ENCODE measurements at regions not wholly inside any gene's neighbourhood (a gene's known extent, or its start where the extent isn't known, plus 50 kb on each side); places are given as distances from the start of the nearest gene placed in this dataset.

DNA sequence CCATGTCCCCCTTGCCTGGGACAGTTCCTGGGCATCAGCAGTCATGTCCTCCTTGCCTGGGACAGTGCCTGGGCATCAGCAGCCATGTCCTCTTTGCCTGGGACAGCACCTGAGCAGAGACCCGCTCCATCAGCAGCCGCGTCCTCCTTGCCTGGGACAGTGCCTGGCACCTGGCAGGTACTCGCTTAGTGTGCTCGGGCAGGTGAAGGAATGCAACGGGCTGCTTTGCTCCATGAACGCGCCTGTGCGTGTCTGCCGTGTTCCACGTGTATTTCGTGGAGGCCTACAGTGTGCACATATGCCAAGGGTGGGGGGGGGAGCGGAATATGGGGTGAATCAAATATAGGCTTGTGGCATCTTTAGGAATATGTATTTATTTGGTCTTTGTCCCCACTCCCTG lies 1490.7 kb downstream of the TBC1D22A start:
- TF ChIP-seq, protein P1, sequence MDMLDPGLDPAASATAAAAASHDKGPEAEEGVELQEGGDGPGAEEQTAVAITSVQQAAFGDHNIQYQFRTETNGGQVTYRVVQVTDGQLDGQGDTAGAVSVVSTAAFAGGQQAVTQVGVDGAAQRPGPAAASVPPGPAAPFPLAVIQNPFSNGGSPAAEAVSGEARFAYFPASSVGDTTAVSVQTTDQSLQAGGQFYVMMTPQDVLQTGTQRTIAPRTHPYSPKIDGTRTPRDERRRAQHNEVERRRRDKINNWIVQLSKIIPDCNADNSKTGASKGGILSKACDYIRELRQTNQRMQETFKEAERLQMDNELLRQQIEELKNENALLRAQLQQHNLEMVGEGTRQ (IDR thresholded peaks at IDR 0.05; ENCODE audit: low read depth, low read length), result no peak
- TF ChIP-seq, protein P1 (CRISPR knock-in tag; IDR thresholded peaks at IDR 0.05; ENCODE audit: borderline replicate concordance), result no peak
- TF ChIP-seq POLR2AphosphoS2 (IDR thresholded peaks at IDR 0.05; ENCODE audit: low read depth, low read length) (no peak), NFRKB (IDR thresholded peaks at IDR 0.05) (no peak), AGO2 (optimal IDR thresholded peaks at IDR 0.05; ENCODE audit: low read depth, low read length) (no peak), SRSF1 (optimal IDR thresholded peaks at IDR 0.05; ENCODE audit: low read depth, low read length) (no peak), SOX6 (IDR thresholded peaks at IDR 0.05) (no peak), SOX6 (CRISPR knock-in tag; IDR thresholded peaks at IDR 0.05) (no peak)
- TF ChIP-seq, protein P2, sequence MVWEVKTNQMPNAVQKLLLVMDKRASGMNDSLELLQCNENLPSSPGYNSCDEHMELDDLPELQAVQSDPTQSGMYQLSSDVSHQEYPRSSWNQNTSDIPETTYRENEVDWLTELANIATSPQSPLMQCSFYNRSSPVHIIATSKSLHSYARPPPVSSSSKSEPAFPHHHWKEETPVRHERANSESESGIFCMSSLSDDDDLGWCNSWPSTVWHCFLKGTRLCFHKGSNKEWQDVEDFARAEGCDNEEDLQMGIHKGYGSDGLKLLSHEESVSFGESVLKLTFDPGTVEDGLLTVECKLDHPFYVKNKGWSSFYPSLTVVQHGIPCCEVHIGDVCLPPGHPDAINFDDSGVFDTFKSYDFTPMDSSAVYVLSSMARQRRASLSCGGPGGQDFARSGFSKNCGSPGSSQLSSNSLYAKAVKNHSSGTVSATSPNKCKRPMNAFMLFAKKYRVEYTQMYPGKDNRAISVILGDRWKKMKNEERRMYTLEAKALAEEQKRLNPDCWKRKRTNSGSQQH (CRISPR knock-in tag; IDR thresholded peaks at IDR 0.05; ENCODE audit: low read depth), result no peak
- TF ChIP-seq, protein P3, sequence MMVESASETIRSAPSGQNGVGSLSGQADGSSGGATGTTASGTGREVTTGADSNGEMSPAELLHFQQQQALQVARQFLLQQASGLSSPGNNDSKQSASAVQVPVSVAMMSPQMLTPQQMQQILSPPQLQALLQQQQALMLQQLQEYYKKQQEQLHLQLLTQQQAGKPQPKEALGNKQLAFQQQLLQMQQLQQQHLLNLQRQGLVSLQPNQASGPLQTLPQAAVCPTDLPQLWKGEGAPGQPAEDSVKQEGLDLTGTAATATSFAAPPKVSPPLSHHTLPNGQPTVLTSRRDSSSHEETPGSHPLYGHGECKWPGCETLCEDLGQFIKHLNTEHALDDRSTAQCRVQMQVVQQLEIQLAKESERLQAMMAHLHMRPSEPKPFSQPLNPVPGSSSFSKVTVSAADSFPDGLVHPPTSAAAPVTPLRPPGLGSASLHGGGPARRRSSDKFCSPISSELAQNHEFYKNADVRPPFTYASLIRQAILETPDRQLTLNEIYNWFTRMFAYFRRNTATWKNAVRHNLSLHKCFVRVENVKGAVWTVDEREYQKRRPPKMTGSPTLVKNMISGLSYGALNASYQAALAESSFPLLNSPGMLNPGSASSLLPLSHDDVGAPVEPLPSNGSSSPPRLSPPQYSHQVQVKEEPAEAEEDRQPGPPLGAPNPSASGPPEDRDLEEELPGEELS (CRISPR knock-in tag; IDR thresholded peaks at IDR 0.05), result no peak
- TF ChIP-seq, protein P4, sequence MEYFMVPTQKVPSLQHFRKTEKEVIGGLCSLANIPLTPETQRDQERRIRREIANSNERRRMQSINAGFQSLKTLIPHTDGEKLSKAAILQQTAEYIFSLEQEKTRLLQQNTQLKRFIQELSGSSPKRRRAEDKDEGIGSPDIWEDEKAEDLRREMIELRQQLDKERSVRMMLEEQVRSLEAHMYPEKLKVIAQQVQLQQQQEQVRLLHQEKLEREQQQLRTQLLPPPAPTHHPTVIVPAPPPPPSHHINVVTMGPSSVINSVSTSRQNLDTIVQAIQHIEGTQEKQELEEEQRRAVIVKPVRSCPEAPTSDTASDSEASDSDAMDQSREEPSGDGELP (IDR thresholded peaks at IDR 0.05; ENCODE audit: borderline replicate concordance, low read depth), result no peak
- TF ChIP-seq, protein P5, sequence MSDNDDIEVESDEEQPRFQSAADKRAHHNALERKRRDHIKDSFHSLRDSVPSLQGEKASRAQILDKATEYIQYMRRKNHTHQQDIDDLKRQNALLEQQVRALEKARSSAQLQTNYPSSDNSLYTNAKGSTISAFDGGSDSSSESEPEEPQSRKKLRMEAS (IDR thresholded peaks at IDR 0.05), result no peak
- TF ChIP-seq, protein P6, sequence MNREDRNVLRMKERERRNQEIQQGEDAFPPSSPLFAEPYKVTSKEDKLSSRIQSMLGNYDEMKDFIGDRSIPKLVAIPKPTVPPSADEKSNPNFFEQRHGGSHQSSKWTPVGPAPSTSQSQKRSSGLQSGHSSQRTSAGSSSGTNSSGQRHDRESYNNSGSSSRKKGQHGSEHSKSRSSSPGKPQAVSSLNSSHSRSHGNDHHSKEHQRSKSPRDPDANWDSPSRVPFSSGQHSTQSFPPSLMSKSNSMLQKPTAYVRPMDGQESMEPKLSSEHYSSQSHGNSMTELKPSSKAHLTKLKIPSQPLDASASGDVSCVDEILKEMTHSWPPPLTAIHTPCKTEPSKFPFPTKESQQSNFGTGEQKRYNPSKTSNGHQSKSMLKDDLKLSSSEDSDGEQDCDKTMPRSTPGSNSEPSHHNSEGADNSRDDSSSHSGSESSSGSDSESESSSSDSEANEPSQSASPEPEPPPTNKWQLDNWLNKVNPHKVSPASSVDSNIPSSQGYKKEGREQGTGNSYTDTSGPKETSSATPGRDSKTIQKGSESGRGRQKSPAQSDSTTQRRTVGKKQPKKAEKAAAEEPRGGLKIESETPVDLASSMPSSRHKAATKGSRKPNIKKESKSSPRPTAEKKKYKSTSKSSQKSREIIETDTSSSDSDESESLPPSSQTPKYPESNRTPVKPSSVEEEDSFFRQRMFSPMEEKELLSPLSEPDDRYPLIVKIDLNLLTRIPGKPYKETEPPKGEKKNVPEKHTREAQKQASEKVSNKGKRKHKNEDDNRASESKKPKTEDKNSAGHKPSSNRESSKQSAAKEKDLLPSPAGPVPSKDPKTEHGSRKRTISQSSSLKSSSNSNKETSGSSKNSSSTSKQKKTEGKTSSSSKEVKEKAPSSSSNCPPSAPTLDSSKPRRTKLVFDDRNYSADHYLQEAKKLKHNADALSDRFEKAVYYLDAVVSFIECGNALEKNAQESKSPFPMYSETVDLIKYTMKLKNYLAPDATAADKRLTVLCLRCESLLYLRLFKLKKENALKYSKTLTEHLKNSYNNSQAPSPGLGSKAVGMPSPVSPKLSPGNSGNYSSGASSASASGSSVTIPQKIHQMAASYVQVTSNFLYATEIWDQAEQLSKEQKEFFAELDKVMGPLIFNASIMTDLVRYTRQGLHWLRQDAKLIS (CRISPR knock-in tag; IDR thresholded peaks at IDR 0.05), result no peak

All from HepG2 (cell line).